Hepatocyte (in vitro differentiated cells): ENCODE measurements at regions not wholly inside any gene's neighbourhood (a gene's known extent, or its start where the extent isn't known, plus 50 kb on each side); places are given as distances from the start of the nearest gene placed in this dataset.

Experiments used
- CTCF ChIP-seq: fragments of 200-600 bp; sonication (generic); IDR thresholded peaks from 2 replicates; pipeline ENCODE4 v1.5.1; 2016; ENCODE audit warnings: antibody characterized with exemption, mild to moderate bottlenecking; ENCODE audit not compliant: poor library complexity
- EZH2 ChIP-seq: fragments of 200-600 bp; sonication (generic); IDR thresholded peaks from 2 replicates; pipeline ENCODE4 v1.6.1; 2016; ENCODE audit warnings: antibody characterized with exemption, mild to moderate bottlenecking, borderline replicate concordance
- EZH2phosphoT487 ChIP-seq: fragments of 200-600 bp; sonication (generic); IDR thresholded peaks from one replicate; pipeline ENCODE4 v1.6.1; 2018; ENCODE audit warnings: antibody characterized with exemption, mild to moderate bottlenecking, low read depth, moderate library complexity; ENCODE audit not compliant: unreplicated experiment, severe bottlenecking

GRCh38 chr14:71380271-71380670 is 473.0 kb downstream of the PCNX1 start:
- no peak for TF ChIP-seq EZH2
- no peak for TF ChIP-seq CTCF
- TF ChIP-seq EZH2phosphoT487 = no peak
